MM.1S (cell line): ENCODE measurements at regions not wholly inside any gene's neighbourhood (a gene's known extent, or its start where the extent isn't known, plus 50 kb on each side); places are given as distances from the start of the nearest gene placed in this dataset.

ENCODE experiments used
- EZH2 ChIP-seq: fragments of 300-600 bp; sonication (generic); optimal IDR thresholded peaks from 2 replicates; pipeline ENCODE3; 2017; ENCODE audit warnings: low read depth, mild to moderate bottlenecking, antibody characterized with exemption, low read length, mixed read lengths
- EZH2phosphoT487 ChIP-seq: fragments of 300-600 bp; sonication (generic); IDR thresholded peaks from 2 replicates; pipeline ENCODE4 v1.6.1; 2018; ENCODE audit warnings: antibody characterized with exemption, low read length
- TF ChIP-seq, protein P1 (sequence below): fragments of 300-600 bp; sonication (generic); IDR thresholded peaks from 2 replicates; pipeline ENCODE4 v1.5.1; 2016; ENCODE audit warnings: antibody characterized with exemption, low read length, mixed read lengths

GRCh38 chr20:55676097-55676496 is 329.2 kb downstream of the CBLN4 start:
- TF ChIP-seq, protein P1, sequence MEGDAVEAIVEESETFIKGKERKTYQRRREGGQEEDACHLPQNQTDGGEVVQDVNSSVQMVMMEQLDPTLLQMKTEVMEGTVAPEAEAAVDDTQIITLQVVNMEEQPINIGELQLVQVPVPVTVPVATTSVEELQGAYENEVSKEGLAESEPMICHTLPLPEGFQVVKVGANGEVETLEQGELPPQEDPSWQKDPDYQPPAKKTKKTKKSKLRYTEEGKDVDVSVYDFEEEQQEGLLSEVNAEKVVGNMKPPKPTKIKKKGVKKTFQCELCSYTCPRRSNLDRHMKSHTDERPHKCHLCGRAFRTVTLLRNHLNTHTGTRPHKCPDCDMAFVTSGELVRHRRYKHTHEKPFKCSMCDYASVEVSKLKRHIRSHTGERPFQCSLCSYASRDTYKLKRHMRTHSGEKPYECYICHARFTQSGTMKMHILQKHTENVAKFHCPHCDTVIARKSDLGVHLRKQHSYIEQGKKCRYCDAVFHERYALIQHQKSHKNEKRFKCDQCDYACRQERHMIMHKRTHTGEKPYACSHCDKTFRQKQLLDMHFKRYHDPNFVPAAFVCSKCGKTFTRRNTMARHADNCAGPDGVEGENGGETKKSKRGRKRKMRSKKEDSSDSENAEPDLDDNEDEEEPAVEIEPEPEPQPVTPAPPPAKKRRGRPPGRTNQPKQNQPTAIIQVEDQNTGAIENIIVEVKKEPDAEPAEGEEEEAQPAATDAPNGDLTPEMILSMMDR, result no peak
- TF ChIP-seq EZH2 (no peak), EZH2phosphoT487 (no peak)
